Transverse colon (tissue), 4 donors: ENCODE measurements at regions not wholly inside any gene's neighbourhood (a gene's known extent, or its start where the extent isn't known, plus 50 kb on each side); places are given as distances from the start of the nearest gene placed in this dataset.

Experiments
- CTCF ChIP-seq, 5 experiments: fragments of 200-600 bp in 3 of 5; fragments of 450-650 bp in 2 of 5; sonication (generic) in 3 of 5; IDR thresholded peaks; 1 replicate in 2 of 5; 2 replicates in 3 of 5; pipeline ENCODE4 v1.5.1; 2016 to 2017; ENCODE audit warnings: antibody characterized with exemption in 5 of 5, inconsistent platforms in 3 of 5, mild to moderate bottlenecking in 2 of 5, moderate library complexity in 1 of 5
- POLR2A ChIP-seq: fragments of 450-650 bp; IDR thresholded peaks from one replicate; pipeline ENCODE4 v1.6.1; 2016; ENCODE audit warnings: antibody characterized with exemption, mild to moderate bottlenecking, moderate library complexity
- POLR2AphosphoS5 ChIP-seq, 3 donors: sonication (generic); formaldehyde crosslinking; IDR thresholded peaks; one replicate each; pipeline ENCODE4 v1.6.1; 2016; ENCODE audit warnings: antibody characterized with exemption in 3 of 3

GRCh38 chr7:88599528-88599927 is 160.0 kb upstream of the ZNF804B start:
- TF ChIP-seq CTCF (IDR thresholded peaks at IDR 0.05) (no peak), POLR2AphosphoS5 (IDR thresholded peaks at IDR 0.05) (no peak), POLR2A (no peak)
